HG03025 (cell line): ENCODE measurements at regions not wholly inside any gene's neighbourhood (a gene's known extent, or its start where the extent isn't known, plus 50 kb on each side); places are given as distances from the start of the nearest gene placed in this dataset.
"Not testable (repeated sequence)": the region's sequence is repeated elsewhere in the genome, so short reads cannot be mapped to it uniquely, and the experiment has no call there.

Experiments
- ATAC-seq: cut with Tn5 transposase; IDR thresholded peaks from one replicate; pipeline ENCODE4 v1.9.1; 2021; ENCODE audit warnings: mild to moderate bottlenecking, moderate library complexity; ENCODE audit not compliant: unreplicated experiment, low FRiP score

DNA sequence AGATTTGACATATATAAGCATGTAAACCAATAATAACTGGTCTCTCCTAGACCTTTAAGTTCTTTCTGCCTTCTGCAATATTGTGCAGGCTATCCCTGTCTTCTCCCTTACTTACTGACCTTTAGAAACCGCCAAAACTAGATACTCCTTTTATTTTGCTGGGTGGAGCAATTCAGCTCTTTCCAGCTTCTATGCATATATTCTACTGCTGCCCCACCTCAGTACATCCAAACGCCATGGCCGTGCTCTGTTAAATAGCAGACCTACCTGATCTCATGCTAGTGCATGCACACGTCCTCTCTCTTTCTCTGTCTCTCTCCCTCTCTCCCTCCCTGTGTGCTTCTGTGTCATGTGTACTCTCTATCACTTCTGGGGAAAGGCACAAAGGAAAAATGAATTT, 76.7 kb upstream of the CAPRIN1 start:
- no peak for ATAC-seq

- ATAC-seq = not testable (repeated sequence)
These were observed 79.7 kb upstream of the LMO2 start for GRCh38 chr11:33971530-33971929.

- ATAC-seq = no peak
These were observed 79.1 kb upstream of the LMO2 start for GRCh38 chr11:33970984-33971466.

GRCh38 chr11:33967451-33967850, 75.6 kb upstream of the LMO2 start:
- no peak for ATAC-seq

- no peak for ATAC-seq
These were observed 73.2 kb upstream of the LMO2 start for GRCh38 chr11:33965032-33965431.

DNA sequence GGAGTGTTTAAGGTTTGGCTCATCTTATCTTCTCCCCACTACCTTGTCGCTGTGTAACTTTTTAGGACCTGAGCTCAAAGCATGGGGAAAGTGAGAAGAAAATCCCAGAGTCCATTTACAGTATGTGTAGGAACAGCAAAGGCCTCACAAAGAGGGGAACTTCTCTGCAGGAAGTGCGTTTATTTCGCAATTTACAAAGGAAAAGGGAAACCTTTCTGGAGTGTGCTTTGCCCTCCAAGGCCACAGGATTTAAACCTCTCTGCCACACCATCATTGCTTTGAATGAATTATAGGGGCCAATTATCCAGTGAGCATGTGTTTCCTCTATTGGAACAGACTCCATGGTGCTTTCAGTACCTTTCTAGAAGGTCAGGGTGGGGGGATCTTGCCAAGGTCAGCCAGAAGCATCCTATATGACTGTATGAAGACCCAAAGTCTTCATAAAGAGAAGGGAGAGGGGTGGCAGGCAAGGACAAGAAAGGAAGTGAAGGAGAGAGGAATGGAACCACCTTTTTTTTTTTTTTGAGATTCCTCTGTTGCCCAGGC, 68.1 kb upstream of the LMO2 start:
- no peak for ATAC-seq

DNA sequence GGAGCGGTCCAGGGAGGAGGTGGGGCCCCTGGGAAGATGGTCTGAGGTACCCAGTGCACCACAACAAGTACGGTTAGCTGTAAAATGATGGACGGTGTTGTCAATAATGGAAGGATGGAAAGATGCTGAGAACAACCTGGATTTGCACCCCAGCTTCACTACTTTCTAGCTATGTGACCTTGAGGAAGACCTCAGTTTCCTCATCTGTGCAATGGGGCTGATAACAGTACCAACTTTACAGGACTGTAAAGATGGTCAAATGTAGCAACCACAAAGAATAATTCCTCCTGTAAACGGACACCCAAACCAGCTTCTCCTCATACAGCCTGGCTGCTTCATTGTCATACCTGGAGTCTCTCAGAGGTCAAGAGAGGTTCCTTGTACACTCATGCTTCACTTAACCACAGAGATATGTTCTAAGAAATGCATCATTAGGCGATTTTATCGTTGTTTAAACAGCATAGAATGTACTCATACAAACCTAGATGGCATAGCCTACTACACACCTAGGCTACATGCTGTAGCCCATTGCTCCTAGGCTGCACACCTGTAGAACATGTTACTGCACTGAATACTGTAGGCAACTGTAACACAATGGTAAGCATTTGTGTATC, 65.5 kb upstream of the LMO2 start:
- ATAC-seq = no peak

DNA sequence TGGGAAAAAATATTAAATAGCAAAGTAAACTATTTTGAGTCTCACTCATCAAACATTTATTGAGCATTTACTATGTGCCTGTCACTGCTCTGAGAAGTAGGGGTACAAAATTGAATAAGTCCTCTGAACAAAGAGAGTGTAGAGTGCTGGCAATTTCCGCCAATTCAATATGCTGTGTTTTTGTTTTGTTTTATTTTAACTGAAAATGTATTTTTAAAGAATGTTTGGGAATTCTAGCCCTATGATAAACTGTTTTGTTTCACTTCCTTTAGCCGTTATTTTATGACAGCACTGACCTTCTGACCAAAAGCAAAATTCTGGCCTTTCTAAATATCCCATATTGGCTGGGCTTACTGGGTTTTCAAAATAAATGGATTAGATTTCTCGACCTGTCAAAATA, 64.7 kb upstream of the LMO2 start:
- no peak for ATAC-seq

DNA sequence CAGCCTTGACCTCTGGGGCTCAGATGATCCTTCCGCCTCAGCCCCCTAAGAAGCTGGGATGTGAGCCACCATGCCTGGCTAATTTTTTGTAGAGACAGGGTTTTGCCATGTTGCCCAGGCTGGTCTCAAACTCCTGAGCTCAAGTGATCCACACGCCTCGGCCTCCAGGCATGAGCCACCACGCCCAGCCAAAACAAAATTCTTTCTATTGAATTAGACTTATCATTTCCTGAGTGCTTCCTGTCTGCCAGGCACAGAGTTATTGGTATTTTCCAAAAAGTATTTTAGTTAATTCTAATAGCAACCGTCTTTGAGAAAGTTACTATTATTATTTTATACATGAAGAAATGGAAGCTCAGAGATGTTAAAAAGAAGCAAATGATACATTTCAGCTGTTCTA, 61.4 kb upstream of the LMO2 start:
- no peak for ATAC-seq

- ATAC-seq = no peak
These were observed 60.9 kb upstream of the LMO2 start for GRCh38 chr11:33952805-33953204.

GRCh38 chr11:33949252-33949913, 57.5 kb upstream of the LMO2 start:
- ATAC-seq = no peak

- no peak for ATAC-seq
These were observed 56.6 kb upstream of the LMO2 start for GRCh38 chr11:33948494-33948893.

DNA sequence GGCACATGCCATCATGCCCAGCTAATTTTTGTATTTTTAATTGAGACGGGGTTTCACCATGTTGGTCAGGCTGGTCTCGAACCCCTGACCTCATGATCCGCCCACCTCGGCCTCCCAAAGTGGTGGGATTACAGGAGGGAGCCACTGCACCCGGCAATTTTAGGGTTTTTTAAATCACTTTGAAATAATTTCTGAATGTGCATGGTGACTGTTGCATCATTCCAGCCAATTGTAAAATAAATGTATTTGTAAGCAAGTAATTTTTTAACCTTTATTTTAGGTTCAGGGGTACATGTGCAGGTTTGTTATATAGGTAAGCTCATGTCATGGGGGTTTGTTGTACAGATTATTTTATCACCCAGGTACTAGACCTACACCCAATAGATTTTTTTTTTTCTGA, 56.0 kb upstream of the LMO2 start:
- not testable (repeated sequence) for ATAC-seq

DNA sequence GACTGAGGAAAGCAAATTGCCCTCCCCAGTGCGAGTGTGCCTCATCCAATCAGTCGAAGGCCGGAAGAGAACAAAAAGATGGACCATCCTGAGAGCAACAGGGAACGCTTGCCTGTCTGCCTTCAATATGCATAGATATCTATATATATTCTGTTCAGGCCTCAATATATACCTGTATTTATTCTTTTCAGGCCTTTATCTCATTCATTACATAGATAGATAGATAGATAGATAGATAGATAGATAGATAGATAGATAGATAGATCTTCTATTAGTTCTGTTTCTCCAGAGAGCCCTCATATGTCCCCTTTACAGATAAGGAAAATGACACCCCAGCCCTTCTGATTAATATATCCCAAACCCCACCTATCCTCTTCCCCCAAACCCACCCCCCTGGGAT, 55.1 kb upstream of the LMO2 start:
- no peak for ATAC-seq

DNA sequence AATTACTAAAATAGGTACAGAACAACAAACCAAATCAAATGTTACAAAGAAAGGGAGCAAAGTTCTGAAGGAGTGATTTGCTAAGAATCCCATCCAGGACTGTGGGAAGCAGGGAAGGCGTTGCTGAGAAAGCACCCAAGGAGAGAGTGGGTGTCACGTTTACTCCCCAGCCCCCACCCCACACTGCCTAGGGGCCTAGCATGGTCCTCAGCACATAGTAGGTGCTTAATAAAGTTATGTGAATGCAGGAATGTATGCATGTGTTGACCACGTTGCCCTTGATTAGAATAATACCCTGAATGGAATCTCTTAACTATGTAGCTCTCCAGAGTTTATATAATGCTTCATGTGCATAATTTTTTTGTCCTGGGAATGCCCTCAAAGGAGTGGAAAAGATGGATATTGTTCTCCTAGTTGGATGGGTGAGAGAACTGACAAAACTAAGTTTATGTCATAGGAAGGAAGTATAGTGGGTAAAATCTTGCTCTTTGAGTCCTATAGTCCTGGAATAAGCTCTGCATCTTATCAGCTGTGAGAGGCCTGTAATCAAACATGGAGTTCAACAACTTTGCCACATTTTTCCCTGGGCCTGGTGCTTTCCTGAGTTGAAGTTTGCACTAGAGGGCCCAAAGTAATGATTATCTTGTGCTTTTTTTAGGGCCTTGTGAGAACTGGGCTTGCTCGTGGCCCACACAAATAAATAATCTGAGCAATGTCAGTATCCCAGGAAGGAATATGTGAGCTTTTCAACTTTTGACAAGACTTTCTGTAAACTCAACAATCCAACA, 53.8 kb upstream of the LMO2 start:
- no peak for ATAC-seq

GRCh38 chr11:33944693-33945424, 53.0 kb upstream of the LMO2 start:
- ATAC-seq = no peak

DNA sequence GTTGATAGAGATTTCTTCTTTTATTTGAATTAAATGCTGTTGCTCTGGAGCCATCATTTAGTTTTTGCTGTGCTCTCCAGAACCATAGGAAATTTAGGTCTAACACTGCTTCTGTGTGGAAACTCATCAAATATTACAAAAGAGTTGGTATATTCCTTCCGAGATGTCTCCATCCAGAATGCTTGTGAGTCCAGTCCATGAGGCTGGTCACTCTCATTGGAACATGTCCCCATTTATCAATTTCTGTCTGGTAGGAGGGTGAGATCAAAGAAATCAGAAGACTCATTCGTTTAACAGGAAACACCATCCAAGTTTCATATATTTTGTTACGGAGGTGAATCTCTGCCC, 52.4 kb upstream of the LMO2 start:
- no peak for ATAC-seq

- peak; percentile 48 for ATAC-seq
These were observed 51.1 kb upstream of the LMO2 start for GRCh38 chr11:33942954-33943353.

GRCh38 chr11:33941637-33942160, 49.8 kb upstream of the LMO2 start:
- ATAC-seq = no peak
